ENCODE measurements at regions not wholly inside any gene's neighbourhood (a gene's known extent, or its start where the extent isn't known, plus 50 kb on each side); places are given as distances from the start of the nearest gene placed in this dataset.

DNA sequence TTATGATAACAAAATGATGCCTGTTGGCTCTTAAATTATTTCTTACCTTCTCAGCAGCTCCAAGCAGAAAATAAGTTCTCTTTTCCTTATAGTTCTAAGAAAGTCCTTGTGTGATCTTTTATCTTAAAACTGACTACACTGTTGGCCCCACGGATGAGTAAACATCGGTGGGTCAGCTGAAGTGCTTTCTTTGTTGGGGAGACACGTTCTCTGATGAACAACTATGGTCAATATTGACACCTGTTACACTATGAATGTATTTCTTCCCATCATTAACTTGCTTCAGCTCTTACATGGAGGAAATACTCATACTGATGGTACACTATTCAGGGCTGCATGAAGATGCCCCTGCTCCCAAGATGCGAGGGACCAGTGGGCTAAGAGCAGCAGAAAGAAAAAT is 110.8 kb upstream of the EEA1 start:
- no peak for DNase-seq (ENCODE audit: extremely low read depth in 1 of 11, low read depth in 9 of 11, low spot score in 4 of 11)

DNA sequence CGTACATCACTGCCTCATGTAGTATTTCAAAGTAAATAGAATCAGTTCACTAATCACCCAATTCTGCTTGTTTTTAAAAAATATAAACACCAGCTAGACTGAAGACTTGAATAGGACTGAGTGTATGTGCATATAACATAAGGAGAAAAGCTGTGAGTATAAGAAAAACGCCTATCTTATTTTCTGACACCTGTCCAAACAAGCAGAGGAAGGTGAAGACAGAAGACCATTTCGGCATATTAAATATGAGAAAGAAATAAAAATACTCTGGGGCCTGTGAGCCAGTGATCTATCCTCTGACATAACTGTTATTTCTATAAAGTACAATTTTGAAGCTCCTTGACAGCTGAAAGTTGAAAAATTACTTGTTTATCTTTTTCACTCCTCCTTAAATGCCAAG is 111.3 kb upstream of the EEA1 start:
- no peak for DNase-seq (ENCODE audit: extremely low read depth in 1 of 11, low read depth in 9 of 11, low spot score in 4 of 11)

DNA sequence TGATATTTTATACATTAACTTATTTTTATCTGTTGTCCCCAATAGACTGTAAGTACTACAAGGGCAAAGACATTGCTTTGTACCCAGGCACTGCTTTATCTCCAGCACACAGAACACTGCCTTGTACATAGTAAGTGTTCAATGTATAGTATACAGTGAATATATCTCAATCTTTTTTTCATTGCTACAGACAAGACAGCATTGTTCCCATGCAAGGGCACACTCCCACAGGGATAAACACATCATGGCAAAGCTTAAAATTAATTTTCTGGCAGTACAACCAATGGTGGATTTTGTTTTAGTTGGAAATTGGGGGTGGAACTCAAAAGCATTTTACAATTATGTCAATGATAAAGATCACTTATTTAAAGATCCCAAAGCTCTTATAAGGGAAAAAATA is 112.3 kb upstream of the EEA1 start:
- DNase-seq (ENCODE audit: extremely low read depth in 1 of 11, low read depth in 9 of 11, low spot score in 4 of 11), result no peak

DNA sequence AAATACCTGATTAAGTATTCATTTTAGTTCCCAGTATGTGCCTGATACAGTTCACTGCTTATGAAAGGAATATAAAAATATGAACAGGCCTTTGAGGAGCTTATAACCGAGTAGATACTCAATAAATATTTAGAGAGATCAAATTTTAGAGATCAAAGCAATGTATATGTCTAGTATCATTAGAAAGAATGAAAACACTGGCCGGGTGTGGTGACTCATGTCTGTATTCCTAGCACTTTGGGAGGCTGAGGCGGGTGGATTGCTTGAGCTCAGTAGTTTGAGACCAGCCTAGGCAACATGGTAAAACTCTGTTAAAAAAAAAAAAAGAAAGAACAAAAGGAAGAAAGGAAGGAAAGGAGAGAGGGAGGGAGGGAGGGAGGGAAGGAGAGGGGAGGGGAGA is 113.2 kb upstream of the EEA1 start:
- no peak for DNase-seq (ENCODE audit: extremely low read depth in 1 of 11, low read depth in 9 of 11, low spot score in 4 of 11)

DNA sequence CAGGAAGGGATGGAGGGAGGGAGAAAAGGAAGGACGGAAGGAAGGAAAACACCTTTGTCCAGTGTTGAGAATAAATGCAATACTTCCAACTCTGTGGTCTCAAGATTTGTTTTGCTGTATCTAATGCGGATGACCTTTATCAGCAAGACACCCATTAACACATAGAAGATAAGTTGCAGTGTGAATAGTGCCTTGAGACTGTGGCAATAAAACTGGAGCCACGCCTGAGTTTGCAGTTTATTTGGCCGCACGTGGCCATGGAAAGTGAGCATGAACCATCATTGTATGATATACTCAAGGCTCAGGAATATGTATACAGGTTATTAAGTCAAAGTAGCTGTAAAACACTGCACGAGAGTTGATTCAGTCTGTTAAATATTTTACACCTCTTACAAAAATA is 113.6 kb upstream of the EEA1 start:
- DNase-seq (ENCODE audit: extremely low read depth in 1 of 11, low read depth in 9 of 11, low spot score in 4 of 11), result no peak

DNA sequence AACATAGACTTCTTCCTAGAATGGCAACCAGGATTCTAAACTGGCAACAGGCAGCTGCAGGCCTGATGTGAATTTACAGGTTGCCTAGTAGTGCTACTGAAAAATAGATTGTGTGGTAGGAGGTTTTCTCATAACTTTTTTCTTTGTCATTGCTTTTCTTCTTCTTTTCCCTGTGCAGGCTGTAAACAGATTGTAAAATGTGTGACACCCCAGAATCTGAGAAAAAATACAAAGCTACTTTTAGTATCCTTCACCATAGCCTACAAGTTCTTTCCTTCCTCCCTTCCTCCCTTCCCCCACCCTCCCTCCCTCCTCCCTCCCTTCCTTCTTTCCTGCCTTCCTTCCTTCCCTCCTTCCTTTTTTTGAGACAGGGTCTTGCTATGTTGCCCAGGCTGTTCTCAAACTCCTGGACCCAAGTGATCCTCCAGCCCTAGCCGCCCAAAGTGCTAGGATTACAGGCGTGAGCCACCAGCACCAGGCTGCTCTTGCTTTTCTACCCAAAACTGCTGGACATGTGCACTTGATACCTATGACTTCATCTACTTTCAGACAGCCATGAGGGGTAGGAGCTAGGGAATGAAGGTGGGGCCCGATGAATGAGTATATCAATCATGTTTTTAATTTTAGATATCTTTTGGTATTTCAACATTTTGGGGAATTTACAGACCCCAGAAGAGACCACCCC is 114.2 kb upstream of the EEA1 start:
- DNase-seq (ENCODE audit: extremely low read depth in 1 of 11, low read depth in 9 of 11, low spot score in 4 of 11), result no peak

DNA sequence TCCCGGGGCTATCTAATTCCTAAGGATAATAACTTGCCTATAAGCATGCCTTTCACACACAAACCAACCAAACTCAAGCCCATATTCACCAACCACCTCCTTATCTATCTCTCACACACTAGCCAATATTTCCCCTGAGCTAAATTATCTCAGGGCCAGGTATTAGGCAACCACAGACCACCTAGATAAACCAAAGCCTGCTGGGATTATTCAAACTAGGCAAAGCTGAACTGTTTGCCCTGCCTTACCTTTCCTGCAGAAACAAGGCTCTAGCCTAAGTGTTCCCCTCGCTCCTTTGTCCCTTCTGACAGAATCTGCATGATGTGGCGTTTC is 114.7 kb upstream of the EEA1 start:
- no peak for DNase-seq (ENCODE audit: extremely low read depth in 1 of 11, low read depth in 9 of 11, low spot score in 4 of 11)

DNA sequence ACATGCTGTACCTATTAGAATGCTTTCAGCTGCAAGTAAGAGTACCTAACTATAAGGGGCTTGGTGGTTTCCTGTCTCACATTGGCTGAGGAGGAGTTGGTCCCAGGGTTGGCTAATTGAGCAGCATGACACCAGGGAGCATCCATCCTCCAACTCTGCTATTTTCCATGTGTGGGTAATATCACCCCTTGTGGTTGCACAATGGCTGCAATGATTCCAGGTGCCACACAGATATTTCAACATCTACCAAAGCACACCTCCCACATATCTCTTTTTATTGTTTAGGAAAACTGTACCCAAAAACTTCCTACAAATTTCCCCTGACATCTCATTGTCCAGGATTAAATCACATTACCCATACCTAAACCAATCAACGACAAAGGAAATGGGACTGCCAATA is 118.0 kb upstream of the EEA1 start:
- DNase-seq (ENCODE audit: extremely low read depth in 1 of 11, low read depth in 9 of 11, low spot score in 4 of 11), result no peak

DNA sequence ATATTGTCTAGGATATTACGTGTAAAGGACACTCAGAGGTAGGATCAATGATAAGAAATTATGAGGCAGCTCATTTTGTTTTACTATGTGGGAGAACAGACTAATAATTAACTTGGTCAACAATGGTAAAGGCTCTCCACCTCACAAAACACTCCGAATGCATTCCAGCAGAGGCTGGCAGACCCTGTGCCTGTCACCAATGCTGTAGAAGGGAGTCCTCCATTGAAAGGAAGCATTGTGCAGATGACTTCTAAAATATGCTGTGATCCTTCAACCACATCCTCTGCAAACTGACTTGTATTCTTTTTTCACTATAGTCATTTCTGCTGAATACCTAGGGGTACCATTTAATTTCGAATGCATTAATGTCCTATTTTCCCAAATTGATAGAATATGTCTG is 119.6 kb upstream of the EEA1 start:
- no peak for DNase-seq (ENCODE audit: extremely low read depth in 1 of 11, low read depth in 9 of 11, low spot score in 4 of 11)

DNA sequence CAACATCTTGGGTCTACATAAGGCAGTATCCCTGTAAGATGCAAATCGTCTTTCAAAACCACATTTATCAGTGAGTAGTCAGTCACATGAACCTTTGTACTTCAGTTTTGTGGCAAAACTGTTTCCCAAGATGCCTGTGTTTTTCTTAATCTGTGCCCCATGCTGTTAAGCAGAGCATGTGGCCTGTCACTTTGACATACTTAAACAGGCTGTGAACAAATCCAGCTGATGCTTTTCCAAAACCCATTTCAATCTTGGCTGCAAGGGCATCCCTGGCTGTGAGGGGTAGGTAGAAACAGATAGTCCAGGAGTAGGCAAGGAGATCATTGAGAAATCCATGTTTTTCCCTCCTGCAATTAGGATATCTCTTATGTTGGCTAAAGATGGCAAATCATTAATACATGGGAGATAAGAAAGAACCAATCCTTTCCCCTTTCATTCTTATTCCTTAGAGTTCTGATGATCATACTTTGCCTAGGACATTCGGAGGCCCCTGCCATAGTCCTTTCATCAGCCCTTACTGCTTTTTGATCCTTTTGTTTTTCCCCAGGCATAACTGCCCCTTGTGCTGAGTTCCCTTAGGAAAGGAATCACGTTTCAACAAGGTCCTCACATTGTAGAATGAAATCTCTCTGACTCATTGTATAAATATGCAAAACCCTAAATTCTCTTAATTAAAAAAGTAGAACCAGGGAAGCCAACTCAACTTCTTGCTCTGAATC is 121.1 kb upstream of the EEA1 start:
- DNase-seq (ENCODE audit: extremely low read depth in 1 of 11, low read depth in 9 of 11, low spot score in 4 of 11), result no peak

DNA sequence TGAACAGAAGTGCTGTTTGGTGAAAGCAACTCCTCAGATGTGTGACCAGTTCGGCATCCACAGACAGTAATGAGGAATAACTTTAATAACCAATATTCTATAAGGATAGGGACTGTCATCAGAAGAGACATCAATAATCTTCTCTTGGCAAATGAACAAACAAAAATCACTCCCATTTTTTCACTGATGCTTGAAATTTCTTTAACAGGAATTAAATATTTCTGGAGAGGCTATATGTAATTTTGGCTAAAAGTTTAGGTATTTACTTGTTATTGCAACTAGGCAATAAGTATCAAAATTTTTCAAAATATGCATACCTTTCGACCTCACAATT is 121.6 kb upstream of the EEA1 start:
- DNase-seq (ENCODE audit: extremely low read depth in 1 of 11, low read depth in 9 of 11, low spot score in 4 of 11), result no peak

DNA sequence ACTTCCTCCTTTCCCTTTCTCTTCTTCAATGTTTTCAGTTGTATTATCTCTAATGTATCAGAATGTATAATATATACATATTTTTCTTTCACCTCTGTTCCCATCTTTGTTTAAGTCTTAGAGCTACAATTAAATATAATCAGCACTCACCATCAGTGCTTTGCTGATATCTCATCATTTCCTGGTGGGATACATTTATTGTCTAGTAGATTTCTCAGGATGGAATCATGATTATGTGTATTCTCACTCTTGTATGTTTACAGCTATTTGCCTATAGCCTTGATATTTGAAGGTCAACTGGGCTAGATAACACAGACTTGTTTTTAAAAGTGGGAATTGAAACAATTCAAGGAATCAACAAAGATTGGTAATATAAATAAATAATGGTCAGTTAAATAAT is 124.9 kb upstream of the EEA1 start:
- DNase-seq (ENCODE audit: extremely low read depth in 1 of 11, low read depth in 9 of 11, low spot score in 4 of 11), result no peak

DNA sequence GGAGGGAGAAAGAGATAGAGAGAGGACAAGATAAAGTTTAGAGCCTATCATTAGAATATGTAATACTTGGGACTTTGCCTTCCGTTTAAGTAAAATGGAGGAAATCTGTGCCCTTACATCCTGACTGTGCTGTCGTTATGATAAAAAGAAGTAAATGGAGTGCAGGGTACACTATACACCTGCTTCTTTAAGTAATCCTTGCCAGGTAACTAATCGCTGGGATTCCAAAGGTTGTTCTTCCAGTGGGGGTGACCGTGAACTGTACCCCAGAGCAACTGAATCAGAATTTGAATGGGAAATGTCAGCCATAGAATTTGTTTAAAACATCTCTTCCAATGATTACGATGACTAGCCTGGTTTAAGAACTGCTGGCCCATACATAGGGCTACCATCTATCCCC is 126.1 kb upstream of the EEA1 start:
- no peak for DNase-seq (ENCODE audit: extremely low read depth in 1 of 11, low read depth in 9 of 11, low spot score in 4 of 11)

DNA sequence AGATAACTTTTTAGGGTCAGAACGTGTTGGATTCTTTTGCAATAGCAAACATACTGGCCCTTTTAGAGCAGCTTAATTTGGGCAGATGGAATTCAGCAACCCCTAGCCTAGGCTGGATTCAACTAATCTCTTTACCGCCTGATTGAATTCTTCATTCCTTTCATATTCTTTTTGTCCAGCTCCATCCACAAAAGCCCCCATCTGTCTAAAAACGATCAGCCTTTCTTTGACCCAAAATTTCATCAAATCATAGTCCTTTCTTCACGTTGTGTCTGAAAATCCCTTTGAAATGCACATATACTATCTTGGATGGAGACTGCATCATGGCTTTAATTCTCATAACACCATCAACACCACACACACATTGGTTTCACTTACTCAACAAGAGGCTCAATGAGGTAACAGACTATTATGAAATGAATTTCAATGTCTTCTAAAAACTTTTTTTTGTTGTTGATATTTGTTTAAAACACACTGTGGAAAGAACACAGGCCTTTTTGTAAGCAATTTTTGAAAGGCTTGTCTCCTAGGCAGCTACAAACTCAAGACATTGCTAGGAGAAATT is 128.0 kb upstream of the EEA1 start:
- no peak for DNase-seq (ENCODE audit: extremely low read depth in 1 of 11, low read depth in 9 of 11, low spot score in 4 of 11)

DNA sequence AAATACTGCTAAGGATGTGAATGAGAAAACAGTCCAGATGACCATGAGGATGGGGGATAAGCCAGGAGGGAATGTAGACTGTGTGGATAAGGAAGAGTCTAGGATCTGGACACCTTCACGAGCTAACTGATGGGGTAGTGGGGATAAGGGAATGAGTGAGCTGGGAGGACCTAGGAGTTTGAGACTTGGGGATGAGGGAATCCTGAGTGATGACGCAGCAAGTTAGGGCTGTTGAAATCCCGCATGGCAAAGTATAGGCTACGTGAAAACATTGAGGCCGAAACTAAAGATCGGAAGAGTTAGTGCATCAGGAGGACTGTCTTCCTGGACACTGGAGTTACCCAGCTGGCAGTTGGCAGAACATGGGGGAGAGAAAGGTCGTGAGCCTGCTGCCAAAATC is 129.2 kb upstream of the EEA1 start:
- no peak for DNase-seq (ENCODE audit: extremely low read depth in 1 of 11, low read depth in 9 of 11, low spot score in 4 of 11)

DNA sequence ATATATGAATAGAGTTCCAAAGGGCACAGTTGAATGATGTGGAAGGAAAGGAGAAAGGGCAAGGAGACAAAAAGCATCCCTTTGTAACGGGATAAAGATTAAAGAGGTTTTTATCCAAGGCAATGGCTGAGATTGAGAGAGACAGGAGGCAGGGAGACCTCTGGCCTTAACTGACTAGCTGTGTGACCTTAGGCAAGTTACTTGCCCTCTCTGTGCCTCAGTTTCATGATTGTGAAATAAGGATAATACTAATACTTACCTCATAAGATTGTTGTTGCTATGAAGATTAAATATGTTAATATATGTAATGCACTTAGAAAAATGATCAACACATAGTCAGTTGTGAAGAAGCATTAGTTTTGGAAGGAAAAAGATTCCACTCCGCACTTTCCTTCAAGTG is 130.2 kb upstream of the EEA1 start:
- DNase-seq (ENCODE audit: extremely low read depth in 1 of 11, low read depth in 9 of 11, low spot score in 4 of 11), result no peak

DNA sequence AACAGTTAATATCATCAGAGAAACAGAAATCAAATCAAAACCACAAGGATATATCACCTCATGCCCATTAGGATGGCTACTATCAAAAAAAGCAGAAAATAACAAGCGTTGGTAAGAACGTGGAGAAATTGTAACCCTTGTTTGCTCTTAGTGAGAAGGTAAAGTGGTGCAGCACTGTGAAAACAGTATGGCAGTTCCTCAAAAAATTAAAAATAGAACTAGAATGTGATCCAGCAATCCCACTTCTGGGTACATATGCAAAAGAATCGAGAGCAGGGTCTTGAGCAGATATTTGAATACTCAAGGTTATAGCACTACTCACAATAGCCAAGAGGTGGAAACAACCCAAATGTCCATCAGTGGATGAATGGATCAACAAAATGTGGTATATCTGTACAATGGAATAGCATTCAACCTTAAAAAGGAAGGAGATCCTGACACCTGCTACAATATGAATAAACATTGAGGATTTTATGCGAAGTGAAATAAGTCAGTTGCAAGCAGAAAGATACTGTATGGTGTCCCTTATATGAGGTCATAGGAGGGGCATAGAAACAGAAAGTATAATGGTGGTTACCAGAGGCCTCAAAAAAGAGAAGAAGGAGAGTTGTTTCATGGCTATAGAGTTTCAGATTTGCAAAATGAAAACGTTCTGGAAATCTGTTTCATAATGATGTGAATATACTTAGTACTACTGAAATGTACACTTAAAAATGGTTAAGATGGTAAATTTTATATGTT is 131.0 kb upstream of the EEA1 start:
- no peak for DNase-seq (ENCODE audit: extremely low read depth in 1 of 11, low read depth in 9 of 11, low spot score in 4 of 11)

DNA sequence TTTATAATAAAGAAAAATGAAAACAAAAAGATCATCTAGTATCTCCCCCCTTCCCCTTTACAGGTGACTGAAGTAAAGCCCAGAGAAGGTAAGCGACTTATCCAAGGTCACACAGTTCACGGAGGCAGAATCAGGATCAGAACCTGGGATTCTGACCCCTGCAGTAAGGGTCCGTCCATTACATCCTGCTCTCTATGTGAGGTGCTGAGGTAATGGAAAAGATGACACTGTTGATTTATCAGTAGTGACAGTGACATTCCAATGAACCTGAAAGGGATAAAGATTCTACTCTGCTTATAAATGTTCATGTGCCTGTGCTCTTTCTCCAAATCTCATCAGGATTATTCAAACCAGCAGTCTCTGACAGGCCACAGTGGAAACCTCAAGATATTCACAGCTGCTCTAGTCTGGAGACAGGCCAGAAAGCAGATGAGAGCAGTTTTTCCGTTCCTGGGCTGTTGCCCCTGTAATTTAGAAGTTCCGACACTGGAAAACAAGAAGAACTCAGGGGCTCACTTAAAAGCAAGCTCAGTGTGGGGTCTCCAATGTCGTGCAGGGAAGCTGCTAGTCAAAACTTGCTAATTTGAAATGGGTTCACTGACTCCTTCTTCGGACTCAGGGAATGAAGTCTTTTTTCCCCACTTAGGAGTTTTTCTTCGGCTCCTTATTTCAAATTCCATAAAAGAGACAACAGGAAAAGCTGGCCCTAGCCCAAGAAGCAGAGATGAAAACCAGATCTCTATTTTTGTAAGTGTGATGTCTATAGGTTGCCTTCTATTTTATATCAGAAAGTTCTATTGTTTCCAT is 131.8 kb upstream of the EEA1 start:
- peak in 10 of 11 donors; percentile 22 to 56 (median 38) for DNase-seq (ENCODE audit: extremely low read depth in 1 of 11, low read depth in 9 of 11, low spot score in 4 of 11)

All from renal cortex interstitium (tissue), 11 donors.